PC-9 (cell line): ENCODE measurements at regions not wholly inside any gene's neighbourhood (a gene's known extent, or its start where the extent isn't known, plus 50 kb on each side); places are given as distances from the start of the nearest gene placed in this dataset.

Experiments used
- CTCF ChIP-seq: fragments of 200-600 bp; sonication (generic); conservative IDR thresholded peaks from 2 replicates; pipeline ENCODE4 v1.6.1; 2017; ENCODE audit warnings: mixed run types, antibody characterized with exemption, mild to moderate bottlenecking, moderate library complexity
- EZH2 ChIP-seq: fragments of 200-600 bp; sonication (generic); IDR thresholded peaks from 2 replicates; pipeline ENCODE4 v1.8.0; 2017; ENCODE audit warnings: antibody characterized with exemption, low read depth

GRCh38 chr11:42114927-42115326 lies 655.5 kb upstream of the LRRC4C start:
- TF ChIP-seq CTCF (no peak), EZH2 (no peak)
